GM21515 (cell line): ENCODE measurements at regions not wholly inside any gene's neighbourhood (a gene's known extent, or its start where the extent isn't known, plus 50 kb on each side); places are given as distances from the start of the nearest gene placed in this dataset.

Experiments used
- ATAC-seq: cut with Tn5 transposase; IDR thresholded peaks from one replicate; pipeline ENCODE4 v1.9.1; 2021; ENCODE audit not compliant: unreplicated experiment

DNA sequence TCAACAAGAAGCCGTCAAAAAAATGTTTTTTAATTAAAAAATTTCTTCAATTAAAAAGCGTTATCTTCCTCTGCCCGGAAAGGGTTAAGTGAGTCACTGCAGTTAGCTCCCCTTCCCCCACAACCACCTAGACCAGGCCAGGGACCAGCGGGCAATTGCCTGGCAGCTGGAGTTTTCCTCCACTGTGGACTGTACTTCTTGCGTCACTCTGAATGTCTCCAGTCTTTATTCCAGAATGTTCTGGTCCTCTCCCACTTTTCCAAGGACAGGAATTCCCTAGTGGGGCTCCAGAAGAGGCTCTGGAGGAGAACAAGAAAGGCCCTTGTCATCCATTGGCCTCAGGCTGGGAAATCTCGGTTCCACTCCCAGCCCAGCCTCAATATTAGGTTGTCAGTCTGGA is 114.0 kb downstream of the C9orf50 start:
- ATAC-seq, result no peak

DNA sequence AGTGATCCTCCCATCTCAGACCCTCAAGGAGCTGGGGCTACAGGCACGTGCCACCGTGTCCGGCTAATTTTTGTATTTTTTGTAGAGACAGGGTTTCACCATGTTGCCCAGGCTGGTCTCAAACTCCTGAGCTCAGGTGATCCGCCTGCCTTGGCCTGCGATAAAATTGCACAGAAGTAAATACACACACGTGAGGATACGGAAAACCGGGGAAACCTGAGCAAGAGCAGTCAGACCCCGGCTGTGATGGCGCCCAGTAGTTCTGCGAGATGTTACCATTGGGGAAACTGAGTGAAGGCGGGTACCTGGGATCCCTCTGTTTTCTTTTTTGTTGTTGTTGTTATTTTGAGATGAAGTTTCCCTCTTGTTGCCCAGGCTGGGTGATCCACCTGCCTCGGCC is 114.9 kb downstream of the C9orf50 start:
- ATAC-seq, result no peak

DNA sequence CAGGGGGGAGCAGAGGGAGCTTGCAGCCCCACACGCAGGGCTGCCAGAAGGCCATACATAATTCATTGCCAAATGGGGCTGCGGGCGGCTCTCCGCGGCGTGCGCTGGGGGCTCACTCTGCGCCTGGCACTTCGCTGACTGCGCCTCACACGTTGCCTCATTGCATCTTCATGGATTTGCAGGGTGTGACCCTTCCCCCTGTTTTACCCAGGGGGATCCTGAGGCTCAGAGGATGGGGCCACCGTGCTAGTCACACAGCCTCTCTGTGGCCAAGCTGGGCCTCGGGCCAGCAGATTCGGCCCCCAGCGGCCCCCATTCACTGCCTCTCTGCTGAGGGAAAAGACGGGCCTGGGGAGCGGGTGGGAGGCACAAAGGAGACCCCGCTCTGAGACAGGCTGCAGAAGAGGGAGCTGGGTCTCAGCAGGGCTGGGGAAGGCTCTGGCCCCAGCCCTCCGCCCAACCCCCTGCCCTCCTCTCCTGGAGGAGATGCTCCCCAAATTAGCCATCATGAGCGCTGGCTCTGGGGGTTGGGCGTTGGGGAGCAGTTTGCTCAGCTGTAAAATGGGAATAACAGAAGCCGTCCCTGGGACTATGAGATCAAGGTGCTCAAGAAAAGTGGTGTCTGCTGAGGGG is 115.5 kb downstream of the C9orf50 start:
- no peak for ATAC-seq

DNA sequence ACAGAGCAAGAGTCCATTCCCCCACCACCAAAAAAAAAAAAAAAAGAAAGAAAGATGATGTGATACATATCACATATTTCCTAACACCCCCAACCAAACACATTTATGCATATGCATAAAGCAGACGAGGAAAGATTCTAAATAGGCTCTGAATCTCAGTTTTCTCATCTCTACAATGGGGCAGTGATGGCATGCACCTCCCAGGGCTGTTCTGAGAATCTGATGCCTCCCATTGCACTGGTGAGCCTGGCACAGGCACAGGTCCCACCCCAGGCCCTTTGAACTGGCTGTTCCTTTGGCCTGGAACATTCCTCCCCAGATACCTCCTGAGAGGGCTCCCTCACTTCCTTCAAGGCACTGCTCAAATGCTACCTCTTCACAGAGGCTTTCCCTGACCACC is 116.5 kb downstream of the C9orf50 start:
- ATAC-seq, result no peak

DNA sequence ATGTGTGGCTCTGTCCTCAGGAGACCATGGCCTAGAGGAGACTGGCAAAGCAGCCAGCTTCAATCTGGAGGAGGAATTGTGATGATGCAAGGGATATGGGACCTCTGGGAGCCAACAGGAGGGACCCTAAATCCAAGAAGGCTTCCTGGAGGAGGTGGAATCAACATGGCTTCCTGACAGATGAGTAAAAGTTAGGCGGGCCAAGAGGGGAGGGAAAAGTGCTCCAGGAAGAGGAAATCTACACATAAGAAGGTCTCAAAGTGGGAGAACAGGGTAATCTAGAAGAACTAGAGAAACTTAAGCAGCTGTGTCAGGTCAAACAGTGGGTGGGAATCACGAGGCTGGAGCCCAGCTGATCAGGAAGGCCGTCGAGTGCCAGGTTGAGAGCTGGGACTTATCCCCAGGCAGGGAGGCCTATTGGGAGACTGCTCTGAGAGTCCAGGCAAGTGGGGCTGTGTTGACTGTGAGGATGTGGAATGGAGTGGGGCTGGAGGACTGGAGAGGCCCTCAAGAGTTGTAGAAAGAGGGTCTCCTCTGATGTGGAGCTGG is 119.1 kb downstream of the C9orf50 start:
- ATAC-seq, result no peak

DNA sequence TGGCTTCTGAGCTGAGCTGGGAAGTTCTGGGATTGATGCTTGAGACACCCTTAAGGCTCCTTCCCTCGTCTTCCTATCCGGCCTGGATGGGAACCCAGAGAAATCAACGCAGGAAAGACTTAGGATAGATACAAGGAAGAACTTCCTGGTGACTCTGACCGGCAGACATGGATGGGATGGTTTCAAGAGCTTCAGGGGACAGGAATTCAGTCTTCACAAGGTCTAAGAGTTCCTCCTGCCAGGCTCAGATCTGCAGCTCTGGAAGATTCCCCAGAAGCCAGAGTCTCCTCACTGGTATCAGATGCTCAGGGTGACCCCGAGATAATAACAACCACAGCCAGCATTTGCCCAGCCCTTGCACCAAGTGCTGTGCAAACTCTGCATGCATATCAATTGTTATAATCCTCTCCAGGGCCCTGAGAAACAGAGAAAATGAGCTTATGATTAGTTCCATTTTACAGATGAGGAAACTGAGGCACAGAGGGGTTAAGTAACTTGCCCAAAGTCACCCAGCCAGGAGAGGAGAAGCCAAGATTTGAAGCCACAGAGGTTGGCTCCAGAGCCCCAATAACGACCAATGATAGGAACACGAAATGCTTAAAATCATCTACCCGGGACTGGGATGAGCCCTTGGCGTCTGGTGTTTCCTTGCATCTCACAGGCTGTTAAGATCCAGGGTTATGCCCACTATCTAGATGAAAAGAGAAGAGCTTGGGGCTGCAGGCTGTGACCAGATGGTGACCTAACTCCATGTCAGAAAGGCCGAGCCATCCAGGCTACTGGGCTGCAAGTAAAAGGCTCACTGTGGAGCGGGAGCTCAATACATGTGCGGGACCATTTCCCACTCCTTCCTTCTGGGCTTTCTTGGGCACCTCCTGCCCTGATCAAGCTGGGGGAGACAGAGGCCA is 119.8 kb downstream of the C9orf50 start:
- ATAC-seq, result no peak

DNA sequence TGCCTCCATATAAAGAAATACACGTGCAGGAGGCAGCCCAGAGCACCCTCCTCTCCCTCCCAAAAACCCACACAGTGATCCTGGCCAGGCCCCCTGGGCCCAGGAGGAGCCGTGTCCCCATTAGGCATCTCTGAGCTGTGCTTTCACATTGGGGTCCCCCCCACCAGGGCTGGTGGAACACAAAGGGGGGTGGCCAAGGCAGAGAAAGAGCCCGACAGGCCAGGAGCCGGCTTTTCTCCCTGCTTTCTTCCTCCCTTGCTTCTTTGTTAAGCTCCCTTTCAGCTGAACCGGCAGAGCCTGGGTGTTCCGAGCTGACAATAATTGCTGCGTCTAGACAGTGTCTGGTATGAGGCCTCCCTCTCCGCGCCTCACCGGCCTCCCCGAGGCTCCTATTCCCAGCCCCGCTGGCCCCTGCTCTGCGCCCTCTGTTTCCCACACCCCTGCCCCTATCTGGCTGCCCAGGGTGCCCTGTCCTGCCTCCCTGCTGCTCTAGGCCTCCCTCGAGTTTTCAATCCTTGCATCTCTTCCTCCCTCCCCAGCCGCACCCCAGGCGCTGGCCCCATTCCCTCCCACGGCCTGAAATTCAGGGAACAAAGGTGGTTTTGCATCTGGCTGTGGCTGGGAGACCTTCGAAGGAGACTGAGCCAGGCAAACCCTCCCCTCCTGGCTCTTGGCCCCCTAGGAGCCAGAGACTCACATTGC is 120.6 kb downstream of the C9orf50 start:
- ATAC-seq, result no peak

DNA sequence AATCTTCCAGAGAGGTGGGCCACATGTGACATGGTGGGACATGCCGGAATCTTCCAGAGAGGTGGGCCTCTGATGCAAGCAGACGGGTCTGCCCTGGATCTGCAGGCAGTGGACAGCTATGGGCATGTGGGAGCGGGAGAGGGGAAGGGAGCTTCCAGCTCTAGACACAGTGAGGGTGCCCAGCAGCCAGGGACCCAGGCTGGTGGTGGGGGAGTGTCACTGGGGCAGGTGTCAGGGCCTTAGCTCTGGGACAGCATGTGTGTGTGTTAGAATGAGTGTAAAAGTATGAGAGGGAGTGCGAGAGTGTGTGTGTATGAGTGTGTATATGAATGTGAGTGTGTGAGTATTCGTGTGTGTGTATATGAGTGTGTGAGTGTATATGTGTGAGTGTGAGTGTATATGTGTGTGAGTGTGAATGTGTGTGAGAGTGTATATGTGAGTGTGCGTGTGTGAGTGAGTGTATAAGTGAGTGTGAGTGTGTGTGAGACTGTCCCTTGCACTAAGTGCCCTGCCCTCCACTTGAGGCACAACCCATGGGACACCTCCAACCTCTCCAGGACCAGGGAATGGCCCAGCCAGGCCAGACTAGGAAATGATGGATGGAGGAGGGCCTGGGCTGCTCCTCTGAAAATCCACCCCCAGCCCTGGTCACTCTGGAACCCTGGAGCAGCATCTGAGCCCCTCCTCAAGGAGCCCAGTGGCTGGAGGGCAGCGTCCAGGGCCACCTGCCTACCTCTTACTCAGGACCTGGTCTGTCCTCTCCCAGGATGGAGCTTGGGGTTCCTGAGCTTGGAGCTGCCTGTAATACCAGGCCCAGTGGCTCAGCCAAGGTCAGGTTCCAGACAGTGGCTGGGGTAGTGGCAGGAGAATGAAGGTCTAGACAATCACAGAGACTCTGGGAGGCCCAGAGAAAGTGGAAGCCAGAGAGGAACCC is 122.2 kb downstream of the C9orf50 start:
- no peak for ATAC-seq

DNA sequence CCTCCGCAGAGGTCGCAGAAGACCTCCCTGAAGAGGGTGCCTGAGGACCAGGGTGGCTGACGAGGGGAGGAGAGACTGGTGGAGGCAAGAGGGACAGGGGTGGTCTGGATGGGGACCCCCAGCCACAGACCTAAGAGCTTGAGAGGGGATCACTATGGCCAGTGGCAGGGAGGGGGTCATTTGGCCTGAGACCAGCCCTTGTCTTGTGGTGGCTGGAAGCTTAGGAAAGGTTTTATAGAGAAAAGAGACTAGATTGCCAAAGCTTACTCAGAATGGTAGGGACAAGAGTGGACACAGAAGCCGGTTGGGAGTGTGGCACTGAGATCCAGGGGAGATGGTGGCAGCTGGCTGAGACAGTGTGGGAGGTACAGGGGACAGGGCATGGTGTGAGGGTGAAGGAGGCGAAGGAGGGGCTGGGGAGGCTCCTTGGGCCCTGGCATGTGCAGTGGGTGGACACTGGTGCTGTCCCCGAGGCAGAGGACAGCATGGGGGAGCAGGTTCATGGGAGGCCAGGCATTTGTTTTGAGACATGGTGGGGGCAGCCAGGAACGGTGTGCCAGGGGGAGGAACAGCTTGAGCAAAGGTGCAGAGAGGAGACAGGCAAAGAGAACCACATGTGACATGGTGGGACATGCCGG is 123.0 kb downstream of the C9orf50 start:
- ATAC-seq, result no peak

DNA sequence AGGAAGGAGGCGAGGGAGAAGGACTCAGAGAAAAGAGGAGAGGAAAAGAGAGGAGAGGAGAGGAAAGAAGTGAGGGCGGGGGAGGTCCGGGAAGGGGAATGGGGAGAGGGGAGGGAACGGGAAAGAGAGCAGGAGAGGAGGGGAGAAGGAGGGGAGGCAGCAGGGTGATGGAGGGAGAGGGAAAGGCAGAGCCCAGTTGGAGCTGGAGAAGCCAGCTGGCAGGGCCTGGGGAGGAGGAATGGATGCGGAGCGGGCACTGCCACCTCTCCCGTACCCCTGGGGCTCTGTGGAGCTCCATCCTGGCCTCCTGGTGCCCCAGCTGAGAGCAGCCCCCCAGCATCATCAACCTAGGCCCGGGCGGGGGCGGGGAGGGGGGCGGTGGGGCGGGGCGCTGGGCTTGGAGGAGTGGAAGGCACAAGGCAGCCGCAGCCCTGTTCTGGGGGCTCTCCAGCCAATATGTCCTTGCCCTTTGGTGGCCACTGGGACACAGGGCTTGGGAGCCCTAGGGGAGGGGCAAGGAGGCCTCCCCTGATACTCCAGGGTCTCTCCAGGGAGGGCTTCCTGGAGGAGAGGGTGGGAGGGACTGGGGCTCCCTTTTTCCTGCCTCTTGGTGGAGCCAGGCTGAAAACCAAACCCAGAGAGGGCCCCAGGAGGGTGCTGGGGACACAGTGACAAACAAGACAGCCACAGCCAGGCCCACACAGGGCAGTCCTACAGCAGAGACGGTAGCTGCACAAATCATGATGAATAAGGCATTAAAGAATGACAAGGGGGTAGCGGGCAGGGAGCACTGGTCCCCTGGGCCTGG is 123.7 kb downstream of the C9orf50 start:
- ATAC-seq, result no peak

DNA sequence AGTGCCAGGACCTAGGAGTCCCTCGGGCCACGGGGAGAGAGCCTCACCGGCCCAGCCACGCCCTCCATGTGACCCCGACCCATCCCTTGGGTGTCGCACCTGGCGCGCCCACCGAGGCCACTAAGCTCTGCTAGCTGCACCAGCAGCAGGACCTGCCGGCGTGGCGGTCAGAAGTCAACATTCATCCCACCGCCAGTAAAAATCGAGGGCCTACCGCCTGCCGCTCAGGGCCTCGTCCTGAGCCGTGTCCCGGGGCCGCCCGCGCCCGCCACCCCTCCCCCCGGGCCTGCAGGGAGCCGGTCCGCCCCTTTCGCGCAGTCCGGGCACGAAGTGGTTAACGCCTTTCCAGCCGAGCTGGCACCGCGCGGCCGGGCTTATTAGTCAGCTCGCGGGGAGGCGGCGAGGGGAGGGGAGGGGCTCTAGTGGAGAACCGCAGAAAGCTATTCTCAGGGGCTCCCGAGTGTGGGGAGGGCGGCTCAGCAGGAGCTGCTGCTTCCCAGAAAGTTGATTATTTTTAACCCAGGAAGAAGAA is 124.4 kb downstream of the C9orf50 start:
- ATAC-seq, result no peak

DNA sequence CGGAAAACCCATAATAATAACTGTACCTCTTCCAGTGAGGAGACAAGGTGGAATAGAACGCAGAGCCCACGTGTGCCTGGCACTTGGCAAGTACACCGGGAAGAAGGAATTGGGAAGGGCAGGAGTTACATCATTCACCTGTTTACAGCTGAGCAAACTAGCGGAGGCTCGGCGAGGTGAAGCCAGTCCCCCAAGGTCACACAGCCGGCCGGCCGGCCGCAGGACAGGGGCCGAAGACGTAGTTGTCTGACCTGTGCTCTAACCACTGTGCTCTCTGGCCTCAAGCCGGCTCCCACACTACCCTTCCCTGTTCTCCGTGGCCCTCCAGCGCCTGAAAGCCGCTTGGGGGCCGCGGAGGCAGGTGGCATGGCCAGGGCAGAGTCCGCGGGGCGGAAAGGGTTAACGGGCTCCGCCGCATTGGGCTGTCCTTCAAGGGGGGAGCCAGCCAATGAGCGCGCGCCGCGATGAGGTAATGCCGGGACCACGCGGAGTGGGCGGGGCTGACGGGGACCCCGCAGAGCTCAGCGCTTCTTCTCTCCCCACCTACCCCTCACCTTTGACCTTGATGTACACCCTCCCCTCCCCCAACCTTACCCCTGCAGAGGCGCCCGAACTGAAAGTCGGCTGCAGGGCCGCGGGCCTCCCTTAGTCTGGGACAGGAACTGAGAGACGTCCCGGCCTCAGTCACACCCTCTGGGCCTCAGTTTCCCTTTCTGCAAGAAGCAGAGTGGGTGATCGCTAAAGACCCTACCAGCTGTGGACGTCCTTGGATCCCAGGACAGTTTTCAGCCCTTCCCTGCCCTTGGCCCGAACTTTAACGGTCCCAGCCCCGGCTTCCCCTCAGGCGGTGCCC is 125.1 kb downstream of the C9orf50 start:
- ATAC-seq, result no peak

DNA sequence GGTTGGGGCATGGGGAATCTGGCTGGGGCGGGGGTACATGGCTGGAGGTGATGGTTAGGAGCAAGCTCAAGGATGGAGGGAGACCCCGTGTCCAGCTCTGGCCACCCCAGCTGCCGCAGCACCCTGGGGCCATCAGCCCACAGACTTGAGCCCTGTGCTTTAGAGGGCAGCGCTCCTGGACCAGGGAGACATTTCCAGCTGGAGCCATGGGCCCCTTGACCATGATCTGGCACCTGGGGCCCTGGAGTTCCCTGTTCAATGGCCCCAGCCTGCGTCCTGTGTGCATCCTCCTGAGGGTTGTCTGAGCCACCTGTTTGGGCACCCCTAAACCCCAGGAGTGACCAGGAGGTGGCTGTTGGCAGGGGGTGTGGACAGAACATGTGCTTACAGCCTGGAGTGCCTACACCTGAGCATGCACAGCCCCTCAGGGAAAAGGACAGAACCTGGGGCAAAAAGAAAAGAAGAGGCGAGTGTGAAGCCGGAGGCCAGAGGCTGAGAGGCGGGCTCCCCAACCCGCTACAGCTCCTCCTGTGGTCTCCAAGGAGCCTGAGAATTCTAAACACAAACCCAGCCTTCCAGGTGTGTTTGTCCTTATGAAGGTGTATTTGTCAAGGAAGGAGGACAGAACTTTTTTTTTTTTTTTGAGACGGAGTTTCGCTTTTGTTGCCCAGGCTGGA is 126.7 kb downstream of the C9orf50 start:
- ATAC-seq, result no peak

DNA sequence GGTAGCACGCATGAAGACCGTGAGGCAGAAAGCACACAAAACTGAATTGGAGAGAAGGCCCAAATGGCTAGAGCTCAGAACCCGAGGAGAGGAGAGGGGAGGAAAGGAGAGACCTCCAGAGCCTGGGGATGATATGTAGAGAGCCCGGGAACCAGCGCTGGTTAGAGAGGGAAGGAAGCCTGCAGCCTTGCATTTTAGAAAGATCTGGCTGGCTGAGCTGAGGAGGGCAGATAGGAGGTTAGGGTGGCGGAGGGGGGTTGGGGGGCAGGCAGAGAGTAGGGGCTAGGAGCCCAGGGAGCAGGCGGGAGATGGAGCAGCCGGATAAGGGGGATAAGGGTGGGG is 127.2 kb downstream of the C9orf50 start:
- no peak for ATAC-seq

DNA sequence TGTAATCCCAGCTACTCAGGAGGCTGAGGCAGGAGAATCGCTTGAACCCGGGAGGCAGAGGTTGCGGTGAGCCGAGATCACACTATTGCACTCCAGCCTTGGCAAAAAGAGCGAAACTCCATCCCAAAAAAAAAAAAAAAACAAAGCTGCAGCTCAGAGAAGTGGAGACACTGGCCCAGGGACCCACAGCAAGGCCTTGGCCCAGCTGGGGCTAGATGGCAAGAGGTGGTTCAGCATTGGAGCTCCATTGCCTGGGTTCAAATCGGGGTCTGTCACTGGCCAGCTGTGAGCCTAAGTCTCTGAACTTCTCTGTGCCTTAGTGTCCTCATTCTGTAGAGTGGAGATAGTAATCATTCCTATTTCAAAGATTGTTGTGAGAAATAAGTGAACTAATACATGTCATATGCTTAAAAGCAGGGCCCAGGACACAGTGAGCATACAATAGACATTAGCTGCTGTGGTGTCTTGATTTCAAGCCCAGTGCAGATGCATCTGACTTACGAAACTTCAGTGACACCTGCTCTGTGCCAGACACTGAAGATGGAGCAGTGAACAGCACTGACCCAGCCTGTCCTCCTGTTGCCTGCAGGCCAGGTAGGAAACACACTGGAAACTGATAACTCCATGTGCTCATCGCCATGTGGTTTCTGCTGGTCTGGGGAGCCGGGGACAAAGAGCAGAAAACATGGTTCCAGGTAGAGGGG is 127.7 kb downstream of the C9orf50 start:
- no peak for ATAC-seq

DNA sequence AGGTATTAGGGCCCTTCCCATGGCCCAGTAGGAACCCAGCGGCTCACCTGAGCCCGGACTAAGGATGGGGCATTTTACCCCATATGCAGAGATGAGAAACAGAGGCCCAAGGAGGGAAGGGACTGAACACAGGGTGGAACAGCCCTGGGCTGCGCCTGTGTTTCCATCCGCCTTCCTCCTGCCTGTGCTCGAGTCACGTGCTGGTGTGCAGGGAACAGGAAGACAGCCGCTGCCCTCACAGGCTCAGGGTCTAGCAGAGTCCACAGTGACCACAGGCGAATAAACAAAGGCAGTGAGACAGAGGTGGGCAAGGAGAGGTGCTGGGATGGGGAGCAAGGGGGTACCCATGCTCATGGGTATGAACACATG is 129.4 kb downstream of the C9orf50 start:
- ATAC-seq, result no peak
